Vagina (tissue), 2 donors: ENCODE measurements at regions not wholly inside any gene's neighbourhood (a gene's known extent, or its start where the extent isn't known, plus 50 kb on each side); places are given as distances from the start of the nearest gene placed in this dataset.

Source experiments
- POLR2A ChIP-seq, 2 donors: fragments of 450-650 bp; IDR thresholded peaks; one replicate each; pipeline ENCODE4 v1.6.1; 2017; ENCODE audit warnings: antibody characterized with exemption in 2 of 2, mild to moderate bottlenecking in 2 of 2, moderate library complexity in 2 of 2
- POLR2AphosphoS5 ChIP-seq, 2 donors: sonication (generic); formaldehyde crosslinking; IDR thresholded peaks; one replicate each; pipeline ENCODE4 v1.9.0; 2017; ENCODE audit warnings: antibody characterized with exemption in 2 of 2, mild to moderate bottlenecking in 2 of 2, low read depth in 1 of 2; ENCODE audit not compliant: insufficient read depth in 1 of 2
- TF ChIP-seq, protein P1 (sequence below), 3 experiments: fragments of 450-650 bp in 2 of 3; fragments of 200-600 bp in 1 of 3; sonication (generic) in 1 of 3; IDR thresholded peaks; one replicate each; pipeline ENCODE4 v1.5.1; 2017 to 2019; ENCODE audit warnings: antibody characterized with exemption in 3 of 3, mild to moderate bottlenecking in 2 of 3, moderate library complexity in 2 of 3

DNA sequence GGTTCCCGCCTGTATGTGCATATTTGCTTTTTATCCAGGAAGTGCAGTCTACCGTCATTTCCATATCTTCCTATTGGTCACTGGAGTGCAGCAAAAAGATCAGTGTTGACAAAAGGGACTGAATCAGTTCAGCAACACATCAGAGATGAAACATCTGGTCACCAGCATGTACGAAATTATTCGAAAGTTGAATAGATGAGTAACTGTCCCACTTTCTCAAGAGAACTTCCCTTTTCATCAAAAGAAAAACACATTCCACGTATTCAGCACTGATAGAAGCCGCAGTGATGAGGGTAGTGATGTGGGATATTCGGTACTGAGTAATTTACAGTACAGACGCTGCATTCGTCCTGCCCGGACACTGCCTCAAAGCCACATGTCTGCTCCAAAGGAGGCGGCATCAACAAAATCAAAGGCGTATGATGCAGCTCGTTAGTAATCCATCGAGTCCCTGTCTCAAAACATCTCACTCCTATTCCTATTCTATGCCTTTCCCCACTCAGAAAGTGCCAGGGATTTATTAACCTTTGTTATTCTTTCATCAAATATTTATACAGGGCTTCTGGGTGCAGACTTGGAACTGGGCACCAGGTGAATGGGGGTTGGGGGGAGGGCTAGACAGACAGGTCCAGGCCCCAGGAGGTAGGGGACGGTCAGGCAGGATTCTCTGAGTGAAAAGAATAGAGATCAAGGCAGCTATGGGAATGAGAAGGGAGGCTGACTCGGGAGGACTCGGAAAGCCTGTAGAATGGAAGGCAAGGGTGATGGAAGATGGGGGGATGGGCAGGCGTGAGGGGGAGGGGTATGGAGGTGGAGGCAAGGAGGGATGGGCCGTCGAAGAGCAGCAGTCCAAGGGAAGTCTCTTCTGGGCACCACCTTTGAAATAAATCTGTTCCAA lies 79.5 kb upstream of the SLC45A1 start:
- TF ChIP-seq, protein P1, sequence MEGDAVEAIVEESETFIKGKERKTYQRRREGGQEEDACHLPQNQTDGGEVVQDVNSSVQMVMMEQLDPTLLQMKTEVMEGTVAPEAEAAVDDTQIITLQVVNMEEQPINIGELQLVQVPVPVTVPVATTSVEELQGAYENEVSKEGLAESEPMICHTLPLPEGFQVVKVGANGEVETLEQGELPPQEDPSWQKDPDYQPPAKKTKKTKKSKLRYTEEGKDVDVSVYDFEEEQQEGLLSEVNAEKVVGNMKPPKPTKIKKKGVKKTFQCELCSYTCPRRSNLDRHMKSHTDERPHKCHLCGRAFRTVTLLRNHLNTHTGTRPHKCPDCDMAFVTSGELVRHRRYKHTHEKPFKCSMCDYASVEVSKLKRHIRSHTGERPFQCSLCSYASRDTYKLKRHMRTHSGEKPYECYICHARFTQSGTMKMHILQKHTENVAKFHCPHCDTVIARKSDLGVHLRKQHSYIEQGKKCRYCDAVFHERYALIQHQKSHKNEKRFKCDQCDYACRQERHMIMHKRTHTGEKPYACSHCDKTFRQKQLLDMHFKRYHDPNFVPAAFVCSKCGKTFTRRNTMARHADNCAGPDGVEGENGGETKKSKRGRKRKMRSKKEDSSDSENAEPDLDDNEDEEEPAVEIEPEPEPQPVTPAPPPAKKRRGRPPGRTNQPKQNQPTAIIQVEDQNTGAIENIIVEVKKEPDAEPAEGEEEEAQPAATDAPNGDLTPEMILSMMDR (IDR thresholded peaks at IDR 0.05) = no peak
- no peak for TF ChIP-seq POLR2AphosphoS5 (IDR thresholded peaks at IDR 0.05; ENCODE audit: insufficient read depth in 1 of 2, low read depth in 1 of 2)
- no peak for TF ChIP-seq POLR2A (IDR thresholded peaks at IDR 0.05)
